ENCODE measurements at regions not wholly inside any gene's neighbourhood (a gene's known extent, or its start where the extent isn't known, plus 50 kb on each side); places are given as distances from the start of the nearest gene placed in this dataset.

DNA sequence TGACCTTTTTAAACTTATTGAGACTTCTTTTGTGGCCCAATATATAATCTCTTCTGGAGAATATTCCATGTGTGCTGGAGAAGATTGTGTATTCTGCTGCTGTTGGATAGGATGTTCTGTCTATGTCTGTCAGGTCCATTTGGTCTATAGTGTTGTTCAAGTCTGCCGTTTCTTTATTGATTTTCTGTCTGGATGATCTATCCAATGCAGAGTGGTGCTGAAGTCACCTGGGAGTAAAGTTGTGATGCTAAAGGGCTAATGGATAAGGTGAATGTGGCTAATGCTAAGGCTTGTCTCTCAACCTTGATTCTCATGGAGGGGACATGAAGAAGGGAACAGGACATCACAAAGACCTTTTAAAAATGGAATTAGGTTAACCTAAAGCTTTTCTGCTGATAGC is 72.0 kb upstream of the AP1S2 start:
- TF ChIP-seq, protein P1, sequence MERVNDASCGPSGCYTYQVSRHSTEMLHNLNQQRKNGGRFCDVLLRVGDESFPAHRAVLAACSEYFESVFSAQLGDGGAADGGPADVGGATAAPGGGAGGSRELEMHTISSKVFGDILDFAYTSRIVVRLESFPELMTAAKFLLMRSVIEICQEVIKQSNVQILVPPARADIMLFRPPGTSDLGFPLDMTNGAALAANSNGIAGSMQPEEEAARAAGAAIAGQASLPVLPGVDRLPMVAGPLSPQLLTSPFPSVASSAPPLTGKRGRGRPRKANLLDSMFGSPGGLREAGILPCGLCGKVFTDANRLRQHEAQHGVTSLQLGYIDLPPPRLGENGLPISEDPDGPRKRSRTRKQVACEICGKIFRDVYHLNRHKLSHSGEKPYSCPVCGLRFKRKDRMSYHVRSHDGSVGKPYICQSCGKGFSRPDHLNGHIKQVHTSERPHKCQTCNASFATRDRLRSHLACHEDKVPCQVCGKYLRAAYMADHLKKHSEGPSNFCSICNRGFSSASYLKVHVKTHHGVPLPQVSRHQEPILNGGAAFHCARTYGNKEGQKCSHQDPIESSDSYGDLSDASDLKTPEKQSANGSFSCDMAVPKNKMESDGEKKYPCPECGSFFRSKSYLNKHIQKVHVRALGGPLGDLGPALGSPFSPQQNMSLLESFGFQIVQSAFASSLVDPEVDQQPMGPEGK (CRISPR knock-in tag; IDR thresholded peaks at IDR 0.05; ENCODE audit: borderline replicate concordance): no peak
- no peak for TF ChIP-seq ZFP30 (CRISPR knock-in tag; IDR thresholded peaks at IDR 0.05)
